Adrenal gland (tissue), 9 donors: ENCODE measurements at regions not wholly inside any gene's neighbourhood (a gene's known extent, or its start where the extent isn't known, plus 50 kb on each side); places are given as distances from the start of the nearest gene placed in this dataset.

Source experiments
- DNase-seq, 7 donors: peaks; one replicate each; pipeline ENCODE4 v3.0.0-alpha.2; 2019 to 2020
- H3K27ac ChIP-seq, 5 donors: fragments of 200-600 bp; sonication (generic) in 4 of 5; 1 replicate in 3 of 5; 2 replicates in 2 of 5; pipeline versions ENCODE4 v1.5.1 to v1.8.0; 2016 to 2020; ENCODE audit warnings: mild to moderate bottlenecking in 1 of 5
- H3K27me3 ChIP-seq: fragments of 200-600 bp; 2 replicates; pipeline ENCODE4 v1.8.0; 2021
- H3K36me3 ChIP-seq, 2 donors: fragments of 200-600 bp; replicated peaks in 1 of 2; 1 replicate in 1 of 2; 2 replicates in 1 of 2; pipeline versions ENCODE4 v1.5.1 to v1.8.0; 2018 to 2022
- H3K4me1 ChIP-seq, 2 donors: fragments of 200-600 bp; replicated peaks in 1 of 2; 1 replicate in 1 of 2; 2 replicates in 1 of 2; pipeline versions ENCODE4 v1.5.1 to v1.8.0; 2018 to 2021
- H3K4me3 ChIP-seq, 4 donors: fragments of 200-600 bp; sonication (generic) in 3 of 4; one replicate each; pipeline ENCODE4 v1.5.1; 2016 to 2018
- H3K9me3 ChIP-seq, 3 donors: fragments of 200-600 bp; sonication (generic) in 1 of 3; replicated peaks in 1 of 3; 1 replicate in 2 of 3; 2 replicates in 1 of 3; pipeline versions ENCODE4 v1.5.1 to v1.8.0; 2016 to 2021
- CTCF ChIP-seq, 6 experiments: fragments of 450-650 bp in 4 of 6; fragments of 200-600 bp in 2 of 6; sonication (generic) in 1 of 6; IDR thresholded peaks; 1 replicate in 5 of 6; 2 replicates in 1 of 6; pipeline versions ENCODE4 v1.5.1 to v1.8.0; 2016 to 2021; ENCODE audit warnings: antibody characterized with exemption in 6 of 6, mild to moderate bottlenecking in 2 of 6, moderate library complexity in 1 of 6
- POLR2A ChIP-seq, 2 donors: fragments of 450-650 bp; IDR thresholded peaks; one replicate each; pipeline ENCODE4 v1.6.1; 2017; ENCODE audit warnings: antibody characterized with exemption in 2 of 2, mild to moderate bottlenecking in 2 of 2, moderate library complexity in 1 of 2
- WGBS, 4 donors: extraction: QIAGEN DNeasy Blood & Tissue Kit in 2 of 4; methylation state at CpG; one replicate each; pipeline versions ENCODE4 v1.1.5 to v1.1.7; 2013 to 2017; 5-methylcytosine and 5-hydroxymethylcytosine counted together
- intact Hi-C, 2 donors: fragments of 100-400 bp; cut with DNase I; formaldehyde crosslinking; loops; one replicate each; pipeline versions ENCODE4 v1.14.1 to v1.15.0; 2022 to 2023
- donor health status: healthy with polysubstance abuse.
- donor health status: Bipolar disorder and iron deficiency.
- donor health status: DM: yes; HTN: yes; CAD: no.
- donor health status: DM: no; HTN: no; CAD: no.
- donor health status: DM: no; HTN: no; CAD: no.

GRCh38 chr2:176642074-176642473 is 372.8 kb downstream of the MTX2 start:
- peaks cover 0 to 6% of the 10 kb centered on the region in 2 donors for H3K4me1 ChIP-seq
- H3K4me3 ChIP-seq: no peak overlapping the region
- no peaks in the 10 kb centered on the region for H3K36me3 ChIP-seq
- H3K27ac ChIP-seq: no peak overlapping the region
- H3K27me3 ChIP-seq: no peaks in the 10 kb centered on the region
- intact Hi-C loops: loop anchor here (10.0 kb wide), 2 partner anchors 173 to 187 kb away; no protein-coding TSS in a partner anchor
- TF ChIP-seq CTCF (IDR thresholded peaks at IDR 0.05) (no peak), POLR2A (IDR thresholded peaks at IDR 0.05) (no peak)
- no peak for DNase-seq
- H3K9me3 ChIP-seq: no peaks in the 10 kb centered on the region
- WGBS, 4 donors: 62 to 85% (median 74%) methylated on average over 4 of the region's 4 CpGs

GRCh38 chr2:176643646-176644045 is 374.4 kb downstream of the MTX2 start:
- DNase-seq: peak; percentile 79 to 92 (median 82)
- Histone ChIP-seq H3K4me1 (peaks cover 0 to 6% of the 10 kb centered on the region in 2 donors), H3K4me3 (no peak overlapping the region), H3K9me3 (no peaks in the 10 kb centered on the region), H3K27me3 (no peaks in the 10 kb centered on the region), H3K36me3 (no peaks in the 10 kb centered on the region), H3K27ac (peak overlapping the region in 2 of 5 donors; percentile 7 to 56)
- intact Hi-C loops: loop anchor here (10.0 kb wide), 2 partner anchors 171 to 189 kb away; no protein-coding TSS in a partner anchor
- no peak for TF ChIP-seq POLR2A (IDR thresholded peaks at IDR 0.05)
- peak in 1 of 6 experiments; percentile 18 for TF ChIP-seq CTCF (IDR thresholded peaks at IDR 0.05)
- whole genome bisulfite sequencing, 4 donors: 8 to 17% (median 11%) methylated on average over 6 to 8 of the region's 8 CpGs

- no peak overlapping the region for H3K27ac ChIP-seq
- intact Hi-C loops: loop anchor here (5.0 to 10.0 kb wide), 3 partner anchors 169 to 191 kb away; no protein-coding TSS in a partner anchor
- H3K4me1 ChIP-seq: peaks cover 0 to 6% of the 10 kb centered on the region in 2 donors
- H3K36me3 ChIP-seq: no peaks in the 10 kb centered on the region
- no peak for DNase-seq
- no peaks in the 10 kb centered on the region for H3K27me3 ChIP-seq
- no peaks in the 10 kb centered on the region for H3K9me3 ChIP-seq
- no peak overlapping the region for H3K4me3 ChIP-seq
- WGBS, 4 donors: 92 to 98% (median 93%) methylated on average over 3 of the region's 3 CpGs
- TF ChIP-seq CTCF (IDR thresholded peaks at IDR 0.05) (no peak), POLR2A (IDR thresholded peaks at IDR 0.05) (no peak)
Observed at GRCh38 chr2:176645494-176645893, 376.3 kb downstream of the MTX2 start.

- H3K27me3 ChIP-seq: no peaks in the 10 kb centered on the region
- TF ChIP-seq POLR2A (IDR thresholded peaks at IDR 0.05): no peak
- no peak for TF ChIP-seq CTCF (IDR thresholded peaks at IDR 0.05)
Observed at GRCh38 chr2:176646033-176646615, 376.9 kb downstream of the MTX2 start.

More at GRCh38 chr2:176646033-176646615, 376.9 kb downstream of the MTX2 start:
- H3K4me1 ChIP-seq: peaks cover 0 to 6% of the 10 kb centered on the region in 2 donors
- no peaks in the 10 kb centered on the region for H3K36me3 ChIP-seq
- no peaks in the 10 kb centered on the region for H3K9me3 ChIP-seq
- intact Hi-C loops: loop anchor here (5.0 to 10.0 kb wide), 3 partner anchors 169 to 191 kb away; no protein-coding TSS in a partner anchor
- no peak for DNase-seq
- 90 to 95% (median 92%) methylated on average over 5 of the region's 5 CpGs for WGBS, 4 donors
- no peak overlapping the region for H3K4me3 ChIP-seq
- no peak overlapping the region for H3K27ac ChIP-seq
